Testis (tissue), 2 donors: ENCODE measurements at regions not wholly inside any gene's neighbourhood (a gene's known extent, or its start where the extent isn't known, plus 50 kb on each side); places are given as distances from the start of the nearest gene placed in this dataset.
"Not testable (repeated sequence)": the region's sequence is repeated elsewhere in the genome, so short reads cannot be mapped to it uniquely, and the experiment has no call there.

Experiments
- DNase-seq: peaks from one replicate; pipeline ENCODE4 v3.0.0-alpha.2; 2019
- H3K27ac ChIP-seq, 2 donors: fragments of 200-600 bp; sonication (generic); one replicate each; pipeline ENCODE4 v1.5.1; 2019
- H3K27me3 ChIP-seq: fragments of 200-600 bp; sonication (generic); one replicate; pipeline ENCODE4 v1.5.1; 2019
- H3K36me3 ChIP-seq: fragments of 200-600 bp; sonication (generic); one replicate; pipeline ENCODE4 v1.5.1; 2017; ENCODE audit warnings: low read depth; ENCODE audit errors: missing control alignments
- H3K4me1 ChIP-seq: fragments of 200-600 bp; sonication (generic); one replicate; pipeline ENCODE4 v1.5.1; 2019
- H3K4me3 ChIP-seq, 2 donors: fragments of 200-600 bp; sonication (generic); one replicate each; pipeline ENCODE4 v1.5.1; 2017 to 2019
- H3K9me3 ChIP-seq: fragments of 200-600 bp; sonication (generic); one replicate; pipeline ENCODE4 v1.5.1; 2017
- POLR2A ChIP-seq: fragments of 450-650 bp; IDR thresholded peaks from one replicate; pipeline ENCODE4 v1.6.1; 2017; ENCODE audit warnings: antibody characterized with exemption, mild to moderate bottlenecking, moderate library complexity
- WGBS, 2 donors: methylation state at CpG; one replicate each; pipeline ENCODE4 v1.1.5; 2018; 5-methylcytosine and 5-hydroxymethylcytosine counted together
- intact Hi-C: fragments of 100-400 bp; cut with DNase I; formaldehyde crosslinking; loops from one replicate; pipeline ENCODE4 v1.15.1; 2023; ENCODE audit warnings: low total_unique reads
- TF ChIP-seq, protein P1 (sequence below), 3 experiments: fragments of 450-650 bp in 2 of 3; fragments of 200-600 bp in 1 of 3; sonication (generic) in 1 of 3; IDR thresholded peaks; one replicate each; pipeline ENCODE4 v1.5.1; 2016 to 2019; ENCODE audit warnings: antibody characterized with exemption in 3 of 3, mild to moderate bottlenecking in 2 of 3, moderate library complexity in 1 of 3

DNA sequence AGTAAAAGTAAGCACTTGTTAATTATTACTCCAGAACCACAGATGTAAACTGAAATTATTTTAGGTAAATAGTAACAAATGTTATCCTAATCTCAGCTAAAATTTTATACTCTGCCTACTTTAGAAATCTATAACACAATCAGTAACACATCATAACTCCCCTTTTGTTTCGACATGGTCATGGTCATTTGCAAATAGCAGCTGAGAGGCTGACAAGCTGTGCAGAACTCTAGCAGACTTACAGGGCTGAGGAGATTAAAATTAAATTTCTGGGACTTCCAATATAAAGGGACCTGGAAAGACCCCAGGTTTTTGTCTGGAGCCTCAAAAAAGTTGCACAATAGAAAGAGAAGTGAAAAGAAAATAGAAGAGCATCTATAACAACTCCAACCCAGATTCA lies 88.8 kb downstream of the PRL start:
- Histone ChIP-seq H3K27ac (no peak overlapping the region), H3K4me3 (no peak overlapping the region), H3K36me3 (no peaks in the 10 kb centered on the region), H3K4me1 (peaks cover 3% of the 10 kb centered on the region), H3K9me3 (no peaks in the 10 kb centered on the region), H3K27me3 (no peaks in the 10 kb centered on the region)
- intact Hi-C loops = no loop called here
- no peak for TF ChIP-seq POLR2A
- TF ChIP-seq, protein P1, sequence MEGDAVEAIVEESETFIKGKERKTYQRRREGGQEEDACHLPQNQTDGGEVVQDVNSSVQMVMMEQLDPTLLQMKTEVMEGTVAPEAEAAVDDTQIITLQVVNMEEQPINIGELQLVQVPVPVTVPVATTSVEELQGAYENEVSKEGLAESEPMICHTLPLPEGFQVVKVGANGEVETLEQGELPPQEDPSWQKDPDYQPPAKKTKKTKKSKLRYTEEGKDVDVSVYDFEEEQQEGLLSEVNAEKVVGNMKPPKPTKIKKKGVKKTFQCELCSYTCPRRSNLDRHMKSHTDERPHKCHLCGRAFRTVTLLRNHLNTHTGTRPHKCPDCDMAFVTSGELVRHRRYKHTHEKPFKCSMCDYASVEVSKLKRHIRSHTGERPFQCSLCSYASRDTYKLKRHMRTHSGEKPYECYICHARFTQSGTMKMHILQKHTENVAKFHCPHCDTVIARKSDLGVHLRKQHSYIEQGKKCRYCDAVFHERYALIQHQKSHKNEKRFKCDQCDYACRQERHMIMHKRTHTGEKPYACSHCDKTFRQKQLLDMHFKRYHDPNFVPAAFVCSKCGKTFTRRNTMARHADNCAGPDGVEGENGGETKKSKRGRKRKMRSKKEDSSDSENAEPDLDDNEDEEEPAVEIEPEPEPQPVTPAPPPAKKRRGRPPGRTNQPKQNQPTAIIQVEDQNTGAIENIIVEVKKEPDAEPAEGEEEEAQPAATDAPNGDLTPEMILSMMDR (IDR thresholded peaks at IDR 0.05) = no peak
- no peak for DNase-seq
- 55 to 57% methylated on average over 1 of the region's 1 CpG for WGBS, 2 donors

DNA sequence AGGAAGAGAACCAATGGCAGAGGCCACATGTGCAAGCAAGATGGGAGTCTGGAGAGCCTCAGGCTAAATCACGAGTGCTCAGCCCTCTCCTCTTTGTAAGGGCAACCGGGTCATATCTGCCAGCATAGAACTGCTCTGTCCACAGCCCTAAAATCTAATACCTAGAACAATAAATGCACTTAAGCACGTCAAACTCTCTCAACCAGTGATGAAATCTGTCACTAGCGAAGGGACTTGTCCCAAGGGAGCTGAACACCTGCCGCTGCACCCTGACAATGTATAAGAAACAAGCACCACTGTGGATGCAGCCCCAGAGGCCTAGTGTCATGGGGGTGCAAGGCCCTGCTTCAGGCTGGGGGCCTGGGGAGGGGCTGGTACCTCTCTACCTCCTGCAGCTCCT lies 82.5 kb downstream of the PRL start:
- Histone ChIP-seq H3K27ac (no peak overlapping the region), H3K27me3 (no peaks in the 10 kb centered on the region), H3K4me3 (no peak overlapping the region), H3K36me3 (no peaks in the 10 kb centered on the region), H3K9me3 (no peaks in the 10 kb centered on the region), H3K4me1 (no peaks in the 10 kb centered on the region)
- intact Hi-C loops = no loop called here
- DNase-seq = no peak
- WGBS, 2 donors = 92% methylated on average over 5 of the region's 5 CpGs; no CpG with 5 or more reads in 1 of the 2 donors
- TF ChIP-seq, protein P1 (IDR thresholded peaks at IDR 0.05) = no peak
- TF ChIP-seq POLR2A = no peak

DNA sequence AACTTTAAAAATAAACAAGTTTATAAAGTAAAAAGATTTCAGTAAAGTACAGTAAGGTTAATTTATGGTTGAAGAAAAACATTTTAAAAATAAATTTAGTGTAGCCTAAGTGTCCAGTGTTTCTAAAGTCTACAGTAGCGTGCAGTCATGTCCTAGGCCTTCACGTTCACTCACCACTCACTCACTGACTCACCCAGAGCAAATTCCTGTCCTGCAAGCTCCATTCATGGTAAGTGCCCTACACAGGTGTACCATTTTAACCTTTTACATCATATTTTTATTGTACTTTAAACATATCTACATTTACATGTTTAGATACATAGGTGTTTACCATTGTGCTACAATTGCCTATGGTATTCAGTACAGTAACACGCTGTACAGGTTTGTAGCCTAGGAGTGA lies 81.4 kb downstream of the PRL start:
- intact Hi-C loops, H3K4me1 ChIP-seq, H3K4me3 ChIP-seq, DNase-seq, H3K27me3 ChIP-seq, H3K36me3 ChIP-seq, H3K27ac ChIP-seq, H3K9me3 ChIP-seq: not testable (repeated sequence)
- 90 to 93% methylated on average over 3 of the region's 3 CpGs for WGBS, 2 donors

DNA sequence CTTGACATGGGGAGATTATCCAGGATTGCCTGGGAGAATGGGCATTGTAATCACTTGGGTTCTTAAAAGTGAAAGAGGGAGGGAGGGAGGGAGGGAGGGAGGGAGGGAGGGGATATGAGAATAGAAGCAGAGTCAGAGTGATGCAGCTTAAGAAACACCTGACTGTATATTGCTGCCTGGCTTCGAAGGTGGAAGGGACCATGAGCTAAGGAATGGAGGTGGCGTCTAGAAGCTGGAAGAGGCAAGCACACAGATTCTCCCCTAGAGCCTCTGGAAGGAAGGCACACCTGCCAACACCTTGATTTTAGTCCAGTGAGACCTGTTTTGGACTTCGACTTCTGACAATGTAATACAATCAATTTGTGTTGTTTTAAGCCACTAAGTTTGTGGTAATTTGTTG lies 78.4 kb downstream of the PRL start:
- intact Hi-C loops = no loop called here
- 84 to 93% methylated on average over 3 of the region's 3 CpGs for WGBS, 2 donors
- Histone ChIP-seq H3K4me3 (no peak overlapping the region), H3K9me3 (no peaks in the 10 kb centered on the region), H3K36me3 (no peaks in the 10 kb centered on the region), H3K27me3 (no peaks in the 10 kb centered on the region), H3K27ac (no peak overlapping the region), H3K4me1 (no peaks in the 10 kb centered on the region)
- no peak for DNase-seq
- TF ChIP-seq, protein P1 (IDR thresholded peaks at IDR 0.05) = no peak
- TF ChIP-seq POLR2A = no peak

DNA sequence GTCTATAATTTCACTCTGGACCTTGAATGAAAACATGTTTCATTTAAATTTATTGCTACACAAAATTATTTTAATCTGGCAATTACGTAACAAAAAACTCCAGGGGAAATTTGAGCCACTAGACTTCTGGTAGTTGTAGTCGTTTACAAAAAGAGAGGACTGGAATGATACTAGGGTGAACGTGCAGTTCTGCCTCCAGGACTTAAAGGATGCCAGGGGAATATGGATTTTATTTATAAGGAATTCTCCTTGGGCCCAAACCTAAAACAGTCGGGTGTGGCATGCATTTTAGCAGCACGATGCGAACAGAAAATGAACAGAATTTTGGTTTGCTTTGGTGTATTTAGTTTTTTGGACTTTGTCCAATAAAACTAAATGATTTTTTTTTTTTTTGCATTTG lies 76.9 kb downstream of the PRL start:
- TF ChIP-seq, protein P1 (IDR thresholded peaks at IDR 0.05) = no peak
- TF ChIP-seq POLR2A = no peak
- no peak overlapping the region for H3K27ac ChIP-seq
- no peak for DNase-seq
- WGBS, 2 donors = 15 to 25% methylated on average over 6 of the region's 6 CpGs
- no peaks in the 10 kb centered on the region for H3K4me1 ChIP-seq
- no peaks in the 10 kb centered on the region for H3K9me3 ChIP-seq
- intact Hi-C loops = no loop called here
- no peaks in the 10 kb centered on the region for H3K27me3 ChIP-seq
- H3K36me3 ChIP-seq = no peaks in the 10 kb centered on the region
- no peak overlapping the region for H3K4me3 ChIP-seq
